Left colon (tissue), 2 donors: ENCODE measurements at regions not wholly inside any gene's neighbourhood (a gene's known extent, or its start where the extent isn't known, plus 50 kb on each side); places are given as distances from the start of the nearest gene placed in this dataset.
A peak's percentile ranks its signal among the peaks of the same experiment; 100 is the strongest.
"Not testable (repeated sequence)": the region's sequence is repeated elsewhere in the genome, so short reads cannot be mapped to it uniquely, and the experiment has no call there.

Source experiments
- ATAC-seq: fragments of 200-7000 bp; cut with Tn5 transposase; one replicate; pipeline ENCODE4 v1.9.1; 2020; ENCODE audit warnings: mild to moderate bottlenecking, moderate library complexity
- DNase-seq, 2 donors: peaks; one replicate each; pipeline ENCODE4 v3.0.0-alpha.2; 2020
- intact Hi-C, 2 donors: fragments of 100-400 bp; cut with DNase I in 1 of 2; cut with micrococcal nuclease in 1 of 2; formaldehyde crosslinking; loops; one replicate each; pipeline versions ENCODE4 v1.11.2 to v1.14.0; 2022; cut with DNase I, micrococcal nuclease
- donor health status: DM: no; HTN: no; CAD: no.
- donor health status: DM: yes; HTN: yes; CAD: no.

GRCh38 chr5:72656756-72657513 is 149.7 kb upstream of the ZNF366 start:
- ATAC-seq (no peak), DNase-seq (no peak)
- intact Hi-C loops, result no loop called here

DNA sequence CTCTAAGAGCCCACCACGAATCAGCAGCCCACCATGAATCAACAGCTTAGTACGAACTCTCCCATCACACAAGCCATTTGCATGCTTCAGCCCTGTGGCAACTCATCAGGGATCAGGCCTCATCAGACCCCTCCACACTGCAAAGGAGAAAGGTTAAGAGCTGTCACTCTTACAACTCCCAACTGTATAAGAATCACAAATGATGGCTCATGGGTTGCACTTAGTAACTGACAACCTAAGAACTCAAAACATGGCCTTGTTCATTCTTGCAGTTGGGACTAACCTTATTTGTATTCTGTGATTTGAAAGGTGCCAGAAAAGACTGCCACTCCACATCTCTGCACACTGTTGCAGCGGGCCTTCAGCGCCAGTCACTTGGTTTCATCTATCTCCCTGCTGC is 149.1 kb upstream of the ZNF366 start:
- ATAC-seq (no peak), DNase-seq (no peak)
- intact Hi-C loops, result no loop called here

- no peak for DNase-seq
- intact Hi-C loops, result no loop called here
- no peak for ATAC-seq
Observed at GRCh38 chr5:72654231-72654630, 147.0 kb upstream of the ZNF366 start.

DNA sequence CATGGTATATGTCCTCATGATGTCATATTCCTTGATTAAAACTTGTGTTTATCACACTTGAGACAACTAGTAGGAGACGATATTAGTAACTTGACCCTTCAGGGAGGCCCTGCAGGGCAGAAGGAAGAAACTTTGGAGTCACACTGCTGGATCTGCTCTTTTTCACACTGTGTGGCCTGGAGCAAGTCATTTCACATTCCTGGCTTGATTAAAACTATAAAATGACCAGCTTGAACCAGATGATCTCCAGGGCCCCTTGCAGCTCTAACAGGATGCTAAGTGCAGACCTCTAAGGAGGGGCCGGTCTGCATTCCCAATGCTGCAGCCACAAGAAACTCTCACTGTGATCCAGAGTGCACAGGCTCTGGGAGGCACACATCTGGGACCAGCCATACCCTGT is 146.4 kb upstream of the ZNF366 start:
- intact Hi-C loops, result no loop called here

DNA sequence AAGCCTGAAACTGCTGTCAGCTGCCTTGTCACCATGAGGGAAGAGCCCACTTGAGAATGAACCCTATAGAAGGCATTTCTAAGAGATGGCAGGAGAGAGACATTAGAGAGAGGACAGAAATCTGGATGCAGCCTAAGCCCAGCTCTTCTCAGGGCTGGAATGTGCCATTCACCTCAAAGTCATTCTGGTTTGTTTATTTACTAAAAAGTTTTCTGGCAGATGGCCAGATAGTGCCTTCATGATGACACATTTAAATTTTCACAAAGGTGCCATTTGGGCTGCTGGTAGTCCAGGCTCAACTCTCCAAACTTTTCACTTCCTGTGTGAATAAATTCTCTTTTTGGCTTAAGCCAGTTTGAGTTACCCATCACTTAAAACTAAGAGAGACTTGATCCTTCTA is 144.6 kb upstream of the ZNF366 start:
- no peak for ATAC-seq
- intact Hi-C loops, result no loop called here
- DNase-seq, result no peak

More for the DNA sequence above, 146.4 kb upstream of the ZNF366 start:
- ATAC-seq (no peak), DNase-seq (no peak)

DNA sequence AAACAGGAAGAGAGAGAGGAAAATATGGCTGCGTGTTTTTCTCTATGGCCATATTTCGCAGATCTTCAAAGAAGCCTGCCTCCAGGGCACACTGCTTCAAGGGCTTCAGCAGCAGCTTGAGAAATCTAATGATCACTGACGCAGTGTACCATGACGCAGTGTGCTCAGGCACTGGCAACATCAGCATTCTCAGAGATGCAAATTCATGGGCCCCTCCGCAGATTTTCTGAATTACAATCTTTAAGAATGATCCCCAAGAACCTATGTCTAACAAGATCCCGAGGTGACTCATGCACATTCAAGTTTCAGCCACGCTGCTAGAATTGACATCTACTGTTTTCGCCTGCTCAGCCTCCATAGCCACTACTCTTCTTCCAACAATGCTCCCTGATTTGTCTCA is 143.9 kb upstream of the ZNF366 start:
- DNase-seq (no peak), ATAC-seq (no peak)
- intact Hi-C loops, result no loop called here

DNA sequence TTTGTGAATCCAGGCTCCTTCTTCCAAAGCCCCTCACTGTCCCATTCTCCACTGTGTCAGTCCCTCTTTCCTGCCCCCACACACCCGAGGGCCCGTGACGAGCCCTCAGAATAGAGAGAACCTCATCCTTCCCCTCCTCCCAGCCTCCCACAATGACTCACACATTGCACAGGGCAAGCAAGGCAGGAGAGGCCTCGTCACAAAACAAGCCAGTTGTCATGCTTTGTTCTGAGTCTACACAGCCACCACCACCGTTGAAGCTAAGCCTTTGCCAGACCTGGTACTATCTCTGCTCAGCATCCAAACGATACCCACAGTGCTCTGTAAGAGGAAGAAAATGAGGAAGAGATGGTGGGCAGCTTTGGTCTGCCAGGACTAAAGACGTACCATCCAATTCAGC is 142.2 kb upstream of the ZNF366 start:
- no peak for ATAC-seq
- DNase-seq, result no peak
- intact Hi-C loops, result no loop called here

- intact Hi-C loops, result no loop called here
Observed at GRCh38 chr5:72648480-72648879, 141.3 kb upstream of the ZNF366 start.

GRCh38 chr5:72647806-72648205 is 140.6 kb upstream of the ZNF366 start:
- ATAC-seq (peak; percentile 72), DNase-seq (no peak)
- intact Hi-C loops, result no loop called here

More at GRCh38 chr5:72648480-72648879, 141.3 kb upstream of the ZNF366 start:
- DNase-seq (no peak), ATAC-seq (no peak)

DNA sequence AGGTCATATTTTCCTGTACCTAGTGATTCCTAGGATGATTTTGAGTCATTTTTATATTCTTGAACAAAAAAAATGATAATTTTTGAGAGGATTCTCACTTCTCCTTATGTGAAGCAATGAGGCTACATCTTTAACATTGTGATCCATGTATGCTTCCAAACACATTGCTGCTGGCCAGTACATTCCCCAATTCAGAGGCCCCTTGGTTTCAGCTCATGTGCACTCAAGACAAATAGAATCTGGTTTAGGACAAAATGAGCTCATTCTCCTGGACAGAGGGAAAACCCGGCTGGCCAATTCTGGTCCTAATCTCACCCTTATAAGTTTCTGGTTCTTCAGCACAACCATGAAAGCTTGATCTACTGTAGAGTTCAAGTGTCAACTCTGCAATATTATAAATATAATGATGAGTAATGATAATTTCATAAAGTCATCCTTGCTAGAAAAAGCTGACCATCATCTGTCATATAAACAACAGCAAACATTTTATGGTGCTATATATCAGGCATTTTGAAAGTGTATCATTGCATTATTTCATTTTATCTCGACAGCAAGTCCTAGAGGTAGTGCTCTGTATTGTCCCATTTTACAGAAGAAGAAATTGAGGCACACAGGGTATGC is 139.1 kb upstream of the ZNF366 start:
- intact Hi-C loops, result no loop called here
- DNase-seq (no peak), ATAC-seq (no peak)

GRCh38 chr5:72645064-72645846 is 138.0 kb upstream of the ZNF366 start:
- DNase-seq (no peak), ATAC-seq (no peak)
- intact Hi-C loops, result no loop called here

- DNase-seq, result no peak
- ATAC-seq, result no peak
- intact Hi-C loops, result no loop called here
Observed at GRCh38 chr5:72644296-72644695, 137.1 kb upstream of the ZNF366 start.

- intact Hi-C loops, result no loop called here
- DNase-seq (no peak), ATAC-seq (peak; percentile 99)
Observed at GRCh38 chr5:72641164-72641563, 134.0 kb upstream of the ZNF366 start.

DNA sequence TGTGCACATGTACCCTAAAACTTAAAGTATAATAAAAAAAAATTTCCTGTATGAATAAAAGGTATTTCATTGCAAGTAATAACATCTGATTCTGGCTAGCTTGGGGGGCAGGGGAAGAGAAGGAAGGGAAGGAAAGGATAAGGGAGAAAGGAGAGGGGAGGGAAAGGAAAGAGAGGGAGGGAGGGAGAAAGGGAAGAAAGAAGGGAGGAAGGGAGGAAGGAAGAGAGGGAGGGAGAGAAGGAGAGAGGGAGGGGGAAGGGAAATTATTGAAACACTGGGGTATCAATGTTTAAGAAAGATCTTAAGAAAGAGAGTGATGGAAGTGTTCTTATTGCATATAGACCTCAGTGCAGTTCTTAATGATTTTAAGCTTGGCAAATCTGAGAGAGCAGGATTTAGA is 129.8 kb upstream of the ZNF366 start:
- DNase-seq, result no peak
- ATAC-seq, result no peak
- intact Hi-C loops, result no loop called here

- intact Hi-C loops, ATAC-seq, DNase-seq: not testable (repeated sequence)
Observed at GRCh38 chr5:72636565-72636964, 129.4 kb upstream of the ZNF366 start.

- ATAC-seq (peak; percentile 61), DNase-seq (no peak)
Observed at GRCh38 chr5:72634444-72634843, 127.2 kb upstream of the ZNF366 start.

DNA sequence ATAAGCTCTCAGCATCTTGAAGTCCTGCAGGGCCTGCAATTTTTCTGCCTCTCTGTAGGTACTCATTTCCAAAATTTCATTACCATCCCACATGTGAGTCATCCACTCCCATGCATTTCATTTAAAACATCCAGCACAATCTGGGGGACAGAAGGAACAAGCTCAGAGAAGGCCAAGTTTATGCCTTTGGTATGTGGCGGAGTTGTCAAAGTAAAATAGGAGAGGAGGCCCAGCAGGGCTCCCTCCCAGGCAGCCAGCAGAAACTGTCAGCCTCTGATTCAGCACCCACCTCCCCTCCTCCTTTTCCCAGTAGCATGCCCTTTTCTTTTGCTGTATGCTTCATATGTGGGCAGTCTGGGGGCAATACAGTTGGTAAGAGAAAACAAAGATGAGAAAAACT is 126.4 kb upstream of the ZNF366 start:
- intact Hi-C loops, result no loop called here
- no peak for DNase-seq

More at GRCh38 chr5:72634444-72634843, 127.2 kb upstream of the ZNF366 start:
- intact Hi-C loops, result no loop called here

DNA sequence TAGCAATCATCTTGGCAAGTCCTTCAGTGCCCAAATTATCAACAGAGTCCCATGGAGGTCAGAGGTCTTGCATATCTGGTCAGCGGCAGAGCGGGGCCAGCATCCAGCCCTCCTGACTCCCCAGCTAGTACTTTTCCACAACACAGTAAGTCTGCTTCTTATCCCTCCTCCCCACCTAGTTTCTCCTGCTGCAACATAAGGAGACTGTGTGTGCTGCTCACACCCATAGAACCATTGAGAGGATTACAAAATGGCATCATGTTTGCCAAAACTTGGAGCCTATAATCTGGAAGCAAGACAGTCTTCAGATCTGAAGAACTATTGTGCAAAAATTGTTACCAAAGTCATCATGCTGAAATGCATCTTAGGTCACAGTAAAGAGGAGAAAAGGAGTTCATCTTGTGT is 125.8 kb upstream of the ZNF366 start:
- ATAC-seq, result no peak
- DNase-seq, result no peak
- intact Hi-C loops, result no loop called here

More for the DNA sequence above, 126.4 kb upstream of the ZNF366 start:
- ATAC-seq, result no peak

- ATAC-seq (no peak), DNase-seq (no peak)
- intact Hi-C loops, result no loop called here
Observed at GRCh38 chr5:72630721-72631120, 123.5 kb upstream of the ZNF366 start.

GRCh38 chr5:72630081-72630480 is 122.9 kb upstream of the ZNF366 start:
- no peak for ATAC-seq

More at GRCh38 chr5:72630081-72630480, 122.9 kb upstream of the ZNF366 start:
- DNase-seq, result no peak
- intact Hi-C loops, result no loop called here
